ENCODE measurements at regions not wholly inside any gene's neighbourhood (a gene's known extent, or its start where the extent isn't known, plus 50 kb on each side); places are given as distances from the start of the nearest gene placed in this dataset.

- DNase-seq (ENCODE audit: low read depth in 1 of 2, low spot score in 1 of 2) = no peak
These were observed 165.6 kb upstream of the FSTL4 start for GRCh38 chr5:133777951-133778350.

GRCh38 chr5:133775584-133776304, 163.4 kb upstream of the FSTL4 start:
- DNase-seq (ENCODE audit: low read depth in 1 of 2, low spot score in 1 of 2) = no peak

- DNase-seq (ENCODE audit: low read depth in 1 of 2, low spot score in 1 of 2) = no peak
These were observed 161.2 kb upstream of the FSTL4 start for GRCh38 chr5:133773247-133774202.

GRCh38 chr5:133769842-133770241, 157.5 kb upstream of the FSTL4 start:
- no peak for DNase-seq (ENCODE audit: low read depth in 1 of 2, low spot score in 1 of 2)

GRCh38 chr5:133763744-133764143, 151.4 kb upstream of the FSTL4 start:
- DNase-seq (ENCODE audit: low read depth in 1 of 2, low spot score in 1 of 2) = no peak

GRCh38 chr5:133761632-133762031, 149.3 kb upstream of the FSTL4 start:
- DNase-seq (ENCODE audit: low read depth in 1 of 2, low spot score in 1 of 2) = no peak

GRCh38 chr5:133760532-133760931, 148.2 kb upstream of the FSTL4 start:
- no peak for DNase-seq (ENCODE audit: low read depth in 1 of 2, low spot score in 1 of 2)

- no peak for DNase-seq (ENCODE audit: low read depth in 1 of 2, low spot score in 1 of 2)
These were observed 146.3 kb upstream of the FSTL4 start for GRCh38 chr5:133758641-133759040.

GRCh38 chr5:133757396-133757945, 145.1 kb upstream of the FSTL4 start:
- DNase-seq (ENCODE audit: low read depth in 1 of 2, low spot score in 1 of 2) = no peak

GRCh38 chr5:133756756-133757155, 144.4 kb upstream of the FSTL4 start:
- no peak for DNase-seq (ENCODE audit: low read depth in 1 of 2, low spot score in 1 of 2)

- no peak for DNase-seq (ENCODE audit: low read depth in 1 of 2, low spot score in 1 of 2)
These were observed 143.7 kb upstream of the FSTL4 start for GRCh38 chr5:133756036-133756435.

GRCh38 chr5:133754575-133755169, 142.3 kb upstream of the FSTL4 start:
- no peak for DNase-seq (ENCODE audit: low read depth in 1 of 2, low spot score in 1 of 2)

GRCh38 chr5:133753856-133754255, 141.5 kb upstream of the FSTL4 start:
- no peak for DNase-seq (ENCODE audit: low read depth in 1 of 2, low spot score in 1 of 2)

- DNase-seq (ENCODE audit: low read depth in 1 of 2, low spot score in 1 of 2) = no peak
These were observed 139.5 kb upstream of the FSTL4 start for GRCh38 chr5:133751846-133752245.

GRCh38 chr5:133751421-133751820, 139.1 kb upstream of the FSTL4 start:
- no peak for DNase-seq (ENCODE audit: low read depth in 1 of 2, low spot score in 1 of 2)

- no peak for DNase-seq (ENCODE audit: low read depth in 1 of 2, low spot score in 1 of 2)
These were observed 138.5 kb upstream of the FSTL4 start for GRCh38 chr5:133750856-133751255.

GRCh38 chr5:133750356-133750755, 138.0 kb upstream of the FSTL4 start:
- no peak for DNase-seq (ENCODE audit: low read depth in 1 of 2, low spot score in 1 of 2)

- DNase-seq (ENCODE audit: low read depth in 1 of 2, low spot score in 1 of 2) = no peak
These were observed 137.1 kb upstream of the FSTL4 start for GRCh38 chr5:133749331-133749985.

GRCh38 chr5:133746834-133747233, 134.5 kb upstream of the FSTL4 start:
- no peak for DNase-seq (ENCODE audit: low read depth in 1 of 2, low spot score in 1 of 2)

- no peak for DNase-seq (ENCODE audit: low read depth in 1 of 2, low spot score in 1 of 2)
These were observed 132.6 kb upstream of the FSTL4 start for GRCh38 chr5:133744960-133745308.
